ENCODE measurements at regions not wholly inside any gene's neighbourhood (a gene's known extent, or its start where the extent isn't known, plus 50 kb on each side); places are given as distances from the start of the nearest gene placed in this dataset.

DNA sequence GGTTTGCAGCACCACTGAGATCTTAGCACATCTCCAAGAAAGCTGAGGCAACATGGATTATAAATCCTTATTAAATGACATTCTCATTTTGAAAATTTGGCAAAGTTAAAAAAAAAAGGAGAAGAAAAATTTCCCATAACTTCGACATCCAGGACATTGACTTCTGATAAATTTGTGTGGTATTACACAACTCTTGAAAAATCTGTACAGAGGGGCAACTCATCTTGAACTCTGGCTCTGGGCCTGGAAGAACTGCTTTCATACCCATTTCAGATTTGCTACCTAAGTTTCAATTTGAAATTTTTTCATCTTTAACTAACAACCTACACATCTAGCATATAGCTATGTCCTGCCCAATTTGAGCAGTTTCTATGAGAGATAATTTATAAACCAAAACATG is 118.0 kb upstream of the UGP2 start:
- TF ChIP-seq POLR2A (IDR thresholded peaks at IDR 0.05) (no peak), POLR2AphosphoS5 (IDR thresholded peaks at IDR 0.05) (no peak), CTCF (IDR thresholded peaks at IDR 0.05 in 8 of 11, conservative IDR thresholded peaks at IDR 0.05 in 3 of 11) (no peak)
